SHP77 (cell line): ENCODE measurements at regions not wholly inside any gene's neighbourhood (a gene's known extent, or its start where the extent isn't known, plus 50 kb on each side); places are given as distances from the start of the nearest gene placed in this dataset.

Experiments used
- DNase-seq, 2 experiments: peaks; one replicate each; lab custom pipeline; 2025; lab: John Stamatoyannopoulos, UW

DNA sequence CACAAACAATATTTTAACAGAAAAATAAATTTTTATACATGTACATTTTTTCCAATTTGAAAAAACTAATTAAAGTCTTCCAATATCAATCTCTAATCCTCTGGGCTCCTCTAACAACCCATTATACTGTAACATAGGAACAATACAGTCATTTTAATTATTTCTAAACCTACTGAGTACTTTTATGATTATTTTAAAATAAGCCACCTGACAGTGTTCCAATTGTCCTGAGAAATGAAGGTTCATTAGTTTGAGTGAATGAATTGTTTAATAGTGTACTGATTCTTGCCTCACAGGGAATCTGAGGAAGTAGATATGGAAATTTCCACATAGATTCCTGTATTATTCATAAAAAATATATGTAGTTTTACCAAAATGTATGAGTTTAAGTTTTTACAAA, 123.1 kb upstream of the EYS start:
- DNase-seq = no peak

DNA sequence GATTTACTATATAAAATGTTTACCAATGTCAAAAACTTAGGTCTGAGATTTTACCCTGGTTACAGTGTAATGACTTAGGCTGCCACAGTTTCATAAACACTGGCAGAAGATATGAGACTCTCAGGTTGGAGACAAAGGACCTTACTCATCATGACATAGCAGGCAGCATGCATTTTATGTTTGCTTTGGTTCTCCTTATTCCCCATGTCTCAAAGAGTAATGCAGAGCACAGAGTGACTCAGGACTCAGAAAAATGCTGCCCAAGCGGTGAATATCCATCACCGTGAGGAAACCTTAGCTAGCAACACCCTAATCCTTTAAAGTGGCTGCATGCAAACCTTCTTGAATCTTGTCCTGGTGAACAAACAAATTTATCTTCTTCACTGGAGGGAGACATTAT, 112.1 kb upstream of the EYS start:
- no peak for DNase-seq

DNA sequence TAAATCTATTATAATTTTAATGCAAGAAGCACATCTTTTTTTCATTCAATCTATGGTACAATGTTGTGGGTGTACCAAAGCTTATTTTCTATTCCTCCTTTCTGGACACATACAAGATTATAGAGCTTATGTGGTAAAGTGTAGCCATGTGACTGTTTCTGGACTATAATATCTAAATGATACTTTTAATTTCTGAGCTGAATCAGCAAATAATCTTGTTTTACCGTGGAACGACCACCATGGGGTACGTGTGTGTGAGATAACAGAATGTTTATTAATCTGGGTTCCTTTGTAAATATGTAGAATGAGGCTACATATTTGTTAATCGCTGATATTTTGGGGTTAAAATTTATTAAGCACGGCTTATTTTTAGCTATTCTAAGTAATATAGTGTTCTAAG, 111.5 kb upstream of the EYS start:
- no peak for DNase-seq

GRCh38 chr6:65816991-65817390, 110.0 kb upstream of the EYS start:
- no peak for DNase-seq

DNA sequence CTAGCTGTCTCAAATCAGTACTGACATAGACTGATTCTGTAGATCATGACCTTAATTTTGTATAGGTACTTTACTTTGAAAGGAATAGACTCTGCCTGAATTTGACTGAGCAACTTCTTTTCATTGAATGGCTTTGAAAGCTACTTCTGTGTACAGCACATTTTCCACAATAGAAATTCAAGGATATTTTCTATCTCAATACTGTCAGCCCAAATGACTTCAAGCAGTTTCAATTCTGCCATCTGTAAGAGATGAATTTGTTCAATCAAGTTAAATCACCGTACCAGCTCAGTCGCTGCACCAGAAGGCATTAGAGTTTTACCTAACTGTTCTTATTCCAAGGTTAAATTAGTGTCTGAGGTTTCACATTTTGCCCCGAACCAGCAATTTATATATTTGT, 107.0 kb upstream of the EYS start:
- DNase-seq = no peak

DNA sequence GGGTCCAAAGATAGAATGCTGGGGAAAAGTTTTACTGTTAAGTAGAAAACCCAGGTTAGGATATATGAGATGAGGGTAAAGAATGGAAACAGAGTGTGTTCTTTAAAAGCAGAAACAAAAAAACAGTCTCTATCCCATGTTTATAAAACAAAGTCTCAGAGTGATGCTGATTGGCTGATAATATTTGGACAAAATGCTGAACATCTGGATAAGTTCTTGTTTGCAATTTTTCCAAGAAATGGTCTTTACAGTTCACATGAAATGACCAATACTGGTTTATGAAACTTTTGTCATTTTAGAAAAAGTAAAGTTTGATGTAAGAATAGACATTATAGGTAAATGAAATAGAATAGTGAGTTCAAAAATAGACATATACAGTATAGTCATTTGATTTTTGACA, 96.2 kb upstream of the EYS start:
- no peak for DNase-seq

DNA sequence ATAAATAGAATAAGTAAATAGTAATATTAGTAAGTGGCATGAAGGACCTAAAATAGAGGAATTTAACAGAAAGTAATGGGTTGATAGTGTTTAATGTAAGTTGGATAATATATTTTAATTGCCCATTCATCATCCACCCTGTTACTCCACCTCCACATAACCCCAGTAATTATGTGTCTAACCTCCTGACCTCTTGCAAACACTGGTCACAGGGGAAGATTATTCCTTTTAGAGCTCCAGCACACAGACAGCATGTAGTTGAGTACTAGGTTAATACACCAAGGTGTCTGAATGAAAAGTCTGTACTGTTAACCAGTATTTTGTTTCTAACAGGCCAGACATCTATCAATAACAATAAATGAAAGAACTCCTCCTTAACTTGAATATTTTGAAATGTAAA, 92.4 kb upstream of the EYS start:
- DNase-seq = no peak

GRCh38 chr6:65798280-65799014, 91.4 kb upstream of the EYS start:
- no peak for DNase-seq

DNA sequence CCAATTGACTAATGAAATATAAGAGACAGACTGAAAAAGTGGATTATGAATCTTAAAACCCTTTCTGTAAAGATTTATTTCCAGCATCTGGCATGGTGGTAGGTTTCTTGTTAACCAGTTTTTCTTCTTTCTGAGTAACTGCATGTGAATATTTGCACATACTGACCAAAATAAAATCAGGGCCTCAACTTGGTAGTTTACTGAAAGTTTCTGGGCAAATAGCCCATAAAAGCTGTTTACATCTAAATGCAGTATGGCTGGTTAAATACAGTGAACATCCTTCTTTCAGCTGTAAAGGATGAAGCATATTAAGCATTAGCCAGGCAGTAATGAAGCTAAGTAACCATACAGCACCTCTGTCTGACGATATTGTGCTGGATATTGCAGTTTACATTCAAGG, 83.6 kb upstream of the EYS start:
- DNase-seq = no peak

GRCh38 chr6:65787787-65788186, 80.8 kb upstream of the EYS start:
- DNase-seq = no peak

GRCh38 chr6:65786815-65787214, 79.8 kb upstream of the EYS start:
- no peak for DNase-seq

GRCh38 chr6:65780691-65781090, 73.7 kb upstream of the EYS start:
- DNase-seq = no peak

GRCh38 chr6:65776332-65776731, 69.3 kb upstream of the EYS start:
- no peak for DNase-seq

DNA sequence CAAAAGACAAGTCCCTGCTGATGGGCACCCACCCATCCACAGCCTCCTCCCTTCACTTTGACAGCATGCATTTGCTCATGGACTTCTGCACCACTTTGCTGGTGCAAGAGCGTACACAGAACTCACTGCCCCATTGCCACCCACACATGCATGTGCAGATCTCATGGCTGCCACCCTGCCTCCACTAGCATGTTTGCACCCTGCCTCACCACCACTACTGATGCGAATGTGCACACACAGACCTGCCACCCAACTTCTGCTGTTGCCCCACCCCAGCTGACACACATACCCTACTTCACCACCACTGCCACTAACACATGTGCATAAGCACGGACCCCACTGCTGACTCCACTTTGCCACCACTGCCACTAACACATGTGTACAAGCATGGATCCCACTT, 64.9 kb upstream of the EYS start:
- DNase-seq = no peak

DNA sequence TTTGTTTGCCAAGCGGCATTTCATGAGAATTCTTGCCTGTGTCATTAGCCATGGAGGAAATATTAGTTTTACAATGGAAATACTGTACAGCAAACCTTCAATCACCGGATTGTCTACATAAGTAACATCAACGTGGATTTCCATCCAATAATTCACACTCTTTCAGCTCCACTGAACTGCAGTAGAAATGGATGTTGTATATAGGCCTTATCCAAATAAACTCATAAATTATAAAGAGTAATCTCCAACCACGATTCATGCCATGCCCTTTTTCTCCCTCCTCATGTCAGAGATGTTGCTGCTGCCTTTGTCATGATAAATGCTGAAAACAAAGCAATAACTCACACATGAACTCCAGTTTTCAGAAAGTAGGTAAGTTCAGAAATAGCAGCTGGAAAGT, 54.9 kb upstream of the EYS start:
- DNase-seq = no peak

GRCh38 chr6:65760285-65760684, 53.3 kb upstream of the EYS start:
- no peak for DNase-seq
